HK-2 (cell line): ENCODE measurements at regions not wholly inside any gene's neighbourhood (a gene's known extent, or its start where the extent isn't known, plus 50 kb on each side); places are given as distances from the start of the nearest gene placed in this dataset.
"Not testable (repeated sequence)": the region's sequence is repeated elsewhere in the genome, so short reads cannot be mapped to it uniquely, and the experiment has no call there.

Source experiments
- DNase-seq: peaks from one replicate; pipeline ENCODE4 v3.0.0-alpha.2; 2018; ENCODE audit not compliant: unreplicated experiment

GRCh38 chr9:31390403-31391025 lies 993.9 kb upstream of the ACO1 start:
- DNase-seq, result no peak

GRCh38 chr9:31393240-31393639 lies 991.2 kb upstream of the ACO1 start:
- DNase-seq, result no peak

- DNase-seq, result no peak
Observed at GRCh38 chr9:31394015-31394473, 990.4 kb upstream of the ACO1 start.

GRCh38 chr9:31412081-31412480 lies 972.4 kb upstream of the ACO1 start:
- DNase-seq, result no peak

- DNase-seq, result no peak
Observed at GRCh38 chr9:31415164-31415563, 969.3 kb upstream of the ACO1 start.

GRCh38 chr9:31418419-31418818 lies 966.0 kb upstream of the ACO1 start:
- no peak for DNase-seq

- not testable (repeated sequence) for DNase-seq
Observed at GRCh38 chr9:31443630-31444457, 940.6 kb upstream of the ACO1 start.

GRCh38 chr9:31445357-31445756 lies 939.1 kb upstream of the ACO1 start:
- DNase-seq, result no peak

- no peak for DNase-seq
Observed at GRCh38 chr9:31445960-31446359, 938.5 kb upstream of the ACO1 start.

- no peak for DNase-seq
Observed at GRCh38 chr9:31467075-31467474, 917.4 kb upstream of the ACO1 start.

GRCh38 chr9:31470051-31470450 lies 914.4 kb upstream of the ACO1 start:
- no peak for DNase-seq

GRCh38 chr9:31471010-31471409 lies 913.4 kb upstream of the ACO1 start:
- DNase-seq, result no peak

- DNase-seq, result no peak
Observed at GRCh38 chr9:31486630-31487029, 897.8 kb upstream of the ACO1 start.

- no peak for DNase-seq
Observed at GRCh38 chr9:31490551-31491106, 893.8 kb upstream of the ACO1 start.

- no peak for DNase-seq
Observed at GRCh38 chr9:31492229-31492628, 892.2 kb upstream of the ACO1 start.

GRCh38 chr9:31500422-31500821 lies 884.0 kb upstream of the ACO1 start:
- no peak for DNase-seq

GRCh38 chr9:31519011-31519410 lies 865.4 kb upstream of the ACO1 start:
- peak; percentile 6 for DNase-seq

GRCh38 chr9:31519424-31519823 lies 865.0 kb upstream of the ACO1 start:
- DNase-seq, result no peak

GRCh38 chr9:31519826-31520225 lies 864.6 kb upstream of the ACO1 start:
- no peak for DNase-seq

- no peak for DNase-seq
Observed at GRCh38 chr9:31520301-31521085, 864.0 kb upstream of the ACO1 start.

GRCh38 chr9:31535651-31536050 lies 848.8 kb upstream of the ACO1 start:
- no peak for DNase-seq

GRCh38 chr9:31536471-31536870 lies 848.0 kb upstream of the ACO1 start:
- DNase-seq, result no peak
